PC-3 (cell line): ENCODE measurements at regions not wholly inside any gene's neighbourhood (a gene's known extent, or its start where the extent isn't known, plus 50 kb on each side); places are given as distances from the start of the nearest gene placed in this dataset.

Experiments
- ATAC-seq: fragments of 200-7000 bp; cut with Tn5 transposase; 2 replicates; pipeline ENCODE4 v1.9.1; 2020; ENCODE audit warnings: mild to moderate bottlenecking, moderate library complexity
- BruUV-seq: library from RNA; stranded (reverse); fragments of 400-500 nt; replicated peaks from 2 replicates; lab custom pipeline; 2021; lab: Mats Ljungman, UMichigan
- CTCF ChIA-PET: fragments of 300-600 bp; sonication (Branson Sonifier 250); formaldehyde crosslinking; loops from one replicate; lab custom pipeline; 2022; ENCODE audit warnings: antibody characterized with exemption; lab: Charles Lee
- POLR2A ChIA-PET: fragments of 300-600 bp; sonication (Branson Sonifier 250); formaldehyde crosslinking; loops from one replicate; lab custom pipeline; 2022; ENCODE audit warnings: antibody characterized with exemption; ENCODE audit not compliant: unreplicated experiment; lab: Charles Lee
- DNase-seq: peaks from one replicate; pipeline ENCODE4 v3.0.0-alpha.2; 2015
- H2AFZ ChIP-seq: fragments of 300-600 bp; sonication (generic); 2 replicates; pipeline ENCODE4 v1.6.0; 2016; ENCODE audit warnings: antibody characterized with exemption, low read length
- H3F3A ChIP-seq: fragments of 300-600 bp; sonication (generic); one replicate; pipeline ENCODE4 v1.6.0; 2017; ENCODE audit warnings: antibody characterized with exemption, low read length, control low read depth, mild to moderate bottlenecking; ENCODE audit not compliant: unreplicated experiment
- H3K27ac ChIP-seq: fragments of 300-600 bp; sonication (generic); 2 replicates; pipeline ENCODE4 v1.5.1; 2016; ENCODE audit warnings: mild to moderate bottlenecking, low read length
- H3K27me3 ChIP-seq: fragments of 300-600 bp; sonication (generic); 2 replicates; pipeline ENCODE4 v1.6.1; 2016; ENCODE audit warnings: low read length, mixed read lengths
- H3K36me3 ChIP-seq: fragments of 300-600 bp; sonication (generic); 2 replicates; pipeline ENCODE4 v1.6.1; 2016; ENCODE audit warnings: low read depth, mixed run types, low read length, mixed read lengths
- H3K4me1 ChIP-seq: fragments of 300-600 bp; sonication (generic); 2 replicates; pipeline ENCODE4 v1.5.1; 2016; ENCODE audit warnings: low read length; ENCODE audit not compliant: insufficient read depth
- H3K4me2 ChIP-seq: fragments of 300-600 bp; sonication (generic); 2 replicates; pipeline ENCODE4 v1.6.0; 2016; ENCODE audit warnings: low read length
- H3K4me3 ChIP-seq: fragments of 300-600 bp; sonication (generic); 2 replicates; pipeline ENCODE4 v1.5.1; 2016; ENCODE audit warnings: mild to moderate bottlenecking, low read length, mixed read lengths
- H3K79me2 ChIP-seq: fragments of 300-600 bp; sonication (generic); 2 replicates; pipeline ENCODE4 v1.6.1; 2017; ENCODE audit warnings: low read length, mixed read lengths
- H3K9ac ChIP-seq: fragments of 300-600 bp; sonication (generic); 2 replicates; pipeline ENCODE4 v1.6.0; 2016; ENCODE audit warnings: mild to moderate bottlenecking, low read length
- H3K9me2 ChIP-seq: fragments of 300-600 bp; sonication (generic); replicated peaks from 2 replicates; pipeline ENCODE4 v1.6.1; 2016; ENCODE audit warnings: mixed run types, low read length, mixed read lengths
- H3K9me3 ChIP-seq: fragments of 300-600 bp; sonication (generic); 2 replicates; pipeline ENCODE4 v1.6.1; 2016; ENCODE audit warnings: low read length, mixed read lengths
- H4K20me1 ChIP-seq: fragments of 300-600 bp; sonication (generic); 2 replicates; pipeline ENCODE4 v1.6.1; 2016; ENCODE audit warnings: low read length, mixed read lengths
- CTCF ChIP-seq: fragments of 300-600 bp; sonication (generic); conservative IDR thresholded peaks from 2 replicates; pipeline ENCODE4 v1.5.1; 2017; ENCODE audit warnings: antibody characterized with exemption, low read depth, mild to moderate bottlenecking, low read length
- EZH2 ChIP-seq: fragments of 300-600 bp; sonication (generic); IDR thresholded peaks from one replicate; pipeline ENCODE4 v1.6.1; 2017; ENCODE audit warnings: antibody characterized with exemption, mild to moderate bottlenecking, low read length; ENCODE audit not compliant: unreplicated experiment
- EZH2phosphoT487 ChIP-seq: fragments of 300-600 bp; sonication (generic); IDR thresholded peaks from 2 replicates; pipeline ENCODE4 v1.6.1; 2018; ENCODE audit warnings: mild to moderate bottlenecking, antibody characterized with exemption, low read length, borderline replicate concordance
- intact Hi-C: fragments of 100-400 bp; cut with micrococcal nuclease; formaldehyde crosslinking; loops from 2 replicates; pipeline ENCODE4 v1.9.0; 2023

GRCh38 chr10:9043466-9043865 lies 989.0 kb downstream of the GATA3 start:
- Histone ChIP-seq H3K27ac (no peak overlapping the region), H3K79me2 (no peaks in the 10 kb centered on the region), H3F3A (no peaks in the 10 kb centered on the region), H3K27me3 (peaks cover 29% of the 10 kb centered on the region), H3K9ac (no peak overlapping the region), H2AFZ (no peak overlapping the region), H3K4me2 (no peak overlapping the region), H4K20me1 (no peaks in the 10 kb centered on the region), H3K36me3 (no peaks in the 10 kb centered on the region), H3K9me2 (no peaks in the 10 kb centered on the region), H3K4me3 (no peak overlapping the region), H3K4me1 (no peaks in the 10 kb centered on the region), H3K9me3 (no peaks in the 10 kb centered on the region)
- ChIA-PET CTCF (no interaction called here), POLR2A (no interaction called here)
- DNase-seq (no peak), ATAC-seq (no peak)
- BruUV-seq, result no TSS peak
- TF ChIP-seq EZH2 (no peak), CTCF (no peak), EZH2phosphoT487 (no peak)
- intact Hi-C loops, result no loop called here

GRCh38 chr10:9045311-9045710 lies 990.8 kb downstream of the GATA3 start:
- Histone ChIP-seq H3K9ac (no peak overlapping the region), H4K20me1 (no peaks in the 10 kb centered on the region), H3K9me3 (no peaks in the 10 kb centered on the region), H3K9me2 (no peaks in the 10 kb centered on the region), H3K4me2 (no peak overlapping the region), H3K79me2 (no peaks in the 10 kb centered on the region), H3K27me3 (peaks cover 21% of the 10 kb centered on the region), H2AFZ (no peak overlapping the region), H3K27ac (no peak overlapping the region), H3K36me3 (no peaks in the 10 kb centered on the region), H3K4me1 (no peaks in the 10 kb centered on the region), H3K4me3 (no peak overlapping the region), H3F3A (no peaks in the 10 kb centered on the region)
- no peak for ATAC-seq
- no peak for TF ChIP-seq EZH2
- TF ChIP-seq CTCF, result no peak
- TF ChIP-seq EZH2phosphoT487, result no peak
- ChIA-PET CTCF (no interaction called here), POLR2A (no interaction called here)
- DNase-seq, result no peak
- intact Hi-C loops, result no loop called here
- BruUV-seq, result no TSS peak

GRCh38 chr10:9051328-9051974 lies 997.0 kb downstream of the GATA3 start:
- CTCF ChIA-PET, result no interaction called here

More at GRCh38 chr10:9051328-9051974, 997.0 kb downstream of the GATA3 start:
- Histone ChIP-seq H3K4me3 (no peak overlapping the region), H3K36me3 (no peaks in the 10 kb centered on the region), H3K9me2 (no peaks in the 10 kb centered on the region), H3K27ac (no peak overlapping the region), H3K27me3 (no peaks in the 10 kb centered on the region), H3K4me1 (no peaks in the 10 kb centered on the region), H3F3A (no peaks in the 10 kb centered on the region), H3K79me2 (no peaks in the 10 kb centered on the region), H3K9ac (no peak overlapping the region), H3K9me3 (no peaks in the 10 kb centered on the region), H2AFZ (no peak overlapping the region), H4K20me1 (no peaks in the 10 kb centered on the region), H3K4me2 (no peak overlapping the region)
- TF ChIP-seq EZH2 (no peak), EZH2phosphoT487 (no peak), CTCF (no peak)
- no TSS peak for BruUV-seq
- no peak for DNase-seq
- no peak for ATAC-seq
- intact Hi-C loops, result no loop called here
- POLR2A ChIA-PET, result no interaction called here
